Daoy (cell line): ENCODE measurements at regions not wholly inside any gene's neighbourhood (a gene's known extent, or its start where the extent isn't known, plus 50 kb on each side); places are given as distances from the start of the nearest gene placed in this dataset.
A peak's percentile ranks its signal among the peaks of the same experiment; 100 is the strongest.

ENCODE experiments used
- DNase-seq: peaks from one replicate; pipeline ENCODE4 v3.0.0-alpha.2; 2015; ENCODE audit warnings: low read depth

DNA sequence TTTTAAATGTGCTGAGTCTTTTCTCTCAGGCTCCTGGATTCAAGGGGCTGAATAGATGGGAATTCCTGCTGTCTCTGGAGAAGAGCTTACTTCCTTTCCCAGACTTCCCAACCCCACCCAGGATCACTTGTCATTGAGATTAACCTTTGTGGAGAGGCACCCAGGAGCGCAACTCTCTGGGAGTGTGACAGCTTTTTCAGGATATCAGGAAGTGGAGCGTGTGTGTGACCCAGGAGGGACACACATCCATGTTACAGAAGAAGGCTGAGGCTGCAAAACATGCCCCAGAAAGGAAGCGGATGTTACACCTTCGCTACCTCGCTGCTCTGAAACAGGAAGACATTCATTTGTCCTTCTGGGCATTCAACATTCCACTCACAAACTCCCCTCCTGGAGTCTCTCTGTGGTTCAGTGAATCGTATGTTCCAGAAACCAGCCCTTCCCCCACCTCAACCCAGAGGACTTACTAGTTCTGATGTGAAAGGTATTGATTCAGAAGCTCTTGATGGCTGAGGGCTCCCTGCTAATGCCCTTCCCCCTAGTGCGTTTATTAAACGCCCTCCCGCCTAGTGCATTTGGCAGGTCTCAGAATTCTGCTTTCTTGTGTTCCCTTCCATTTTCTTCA, 523.9 kb downstream of the TNS1 start:
- no peak for DNase-seq

GRCh38 chr2:217477583-217477982, 525.2 kb downstream of the TNS1 start:
- no peak for DNase-seq

- DNase-seq = no peak
These were observed 527.0 kb downstream of the TNS1 start for GRCh38 chr2:217475791-217476190.

DNA sequence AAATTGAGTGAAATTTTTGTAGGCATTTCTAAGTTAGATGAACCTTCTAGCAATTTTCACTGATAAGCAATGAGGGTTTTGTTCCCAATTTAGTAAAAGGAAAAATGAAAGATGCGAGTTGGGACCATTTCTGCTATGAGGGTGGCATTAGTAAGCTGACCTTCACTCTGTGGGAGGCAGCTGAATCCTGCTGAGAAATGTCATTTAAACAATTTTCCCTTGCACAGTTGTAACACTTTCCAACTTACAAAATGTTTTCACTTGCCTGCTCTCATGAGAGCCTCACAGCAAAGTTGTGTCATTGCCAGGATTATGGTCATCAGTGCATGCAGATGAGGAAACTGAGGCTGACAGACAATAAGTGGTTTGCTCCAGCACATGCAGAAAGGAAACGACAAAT, 527.7 kb downstream of the TNS1 start:
- DNase-seq = no peak

- DNase-seq = peak; percentile 23
These were observed 531.5 kb downstream of the TNS1 start for GRCh38 chr2:217471319-217471718.

DNA sequence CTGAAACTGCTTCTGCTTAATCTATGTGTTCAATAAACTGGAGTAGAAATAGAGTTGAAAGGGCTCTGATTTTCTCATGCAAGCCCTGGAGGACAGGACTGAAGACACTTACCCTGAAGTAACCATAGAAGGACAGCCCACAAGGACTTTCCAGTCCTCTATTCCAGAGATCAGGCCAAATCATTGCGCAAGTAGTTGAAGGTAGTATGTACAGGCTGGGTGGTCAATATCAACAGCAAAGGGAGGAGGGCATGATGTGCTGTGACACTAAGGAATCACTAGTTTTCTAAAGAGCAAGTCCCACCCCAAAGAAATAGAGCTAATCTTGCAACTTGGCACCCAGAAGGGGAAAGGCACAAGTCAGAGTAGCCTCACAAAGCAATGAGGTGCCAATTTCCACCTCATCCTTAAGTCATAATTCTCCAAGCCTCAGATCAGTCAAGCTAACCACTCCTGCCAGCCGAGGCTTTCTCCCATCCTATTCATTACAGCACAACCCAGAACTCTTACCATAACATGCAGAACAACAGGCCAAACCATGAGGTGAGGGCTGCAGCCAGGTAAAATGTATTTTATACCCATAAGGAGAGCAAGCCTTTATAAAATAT, 533.5 kb downstream of the TNS1 start:
- no peak for DNase-seq

DNA sequence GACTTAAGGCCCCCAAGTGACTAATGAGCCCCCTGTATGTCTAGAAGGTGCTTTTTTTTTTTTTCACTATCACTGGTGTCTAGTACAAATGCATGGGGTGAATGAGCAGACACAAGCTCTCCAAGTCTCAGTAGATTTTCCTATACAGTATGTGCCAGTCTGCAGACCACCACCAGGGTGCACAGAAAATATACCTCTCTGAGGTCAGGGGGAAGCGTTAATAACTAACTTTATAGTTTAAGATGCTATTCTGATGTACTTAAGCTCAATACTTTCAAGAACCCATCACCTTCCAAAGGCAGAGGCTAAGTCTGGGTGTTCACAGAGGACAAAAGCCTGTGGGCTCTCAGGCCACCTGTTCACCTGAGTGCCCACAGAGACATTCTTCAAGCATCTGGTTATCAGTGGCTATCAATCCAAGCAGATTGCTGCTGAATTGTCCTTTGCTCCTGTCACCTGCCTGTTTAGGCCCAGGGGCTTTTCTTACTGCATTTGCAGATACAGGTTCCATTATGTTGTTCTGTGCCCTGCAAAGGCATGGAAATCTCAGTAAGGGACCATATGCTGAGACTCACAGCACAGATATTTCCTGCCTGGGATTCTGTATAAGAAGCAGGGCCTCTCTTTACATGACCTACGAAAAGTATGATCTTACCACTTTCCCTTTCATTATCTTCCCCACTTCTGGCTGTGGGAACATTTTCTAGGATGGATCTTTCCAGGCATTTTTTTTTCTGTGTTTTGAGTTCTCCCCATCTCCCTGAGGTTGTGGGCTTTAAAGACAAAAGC, 534.6 kb downstream of the TNS1 start:
- DNase-seq = no peak

DNA sequence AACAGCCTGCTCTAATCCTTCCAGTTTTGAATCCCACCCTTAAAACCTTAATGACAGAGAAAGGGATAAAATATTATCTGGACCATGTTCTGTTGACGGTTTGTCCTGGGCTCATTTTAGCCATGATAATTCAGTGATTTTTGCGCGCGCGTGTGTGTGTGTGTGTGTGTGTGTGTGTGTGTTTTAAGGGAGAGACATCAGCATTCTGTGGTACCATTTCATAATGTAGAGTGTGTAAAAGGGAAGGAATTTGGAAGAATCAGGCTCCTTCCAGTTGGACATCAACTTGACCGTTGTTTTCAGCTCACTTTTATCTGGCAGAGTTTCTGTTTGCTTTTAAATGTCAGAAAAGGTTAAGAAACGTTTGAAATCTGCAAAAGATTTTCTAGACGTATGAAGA, 535.5 kb downstream of the TNS1 start:
- no peak for DNase-seq

DNA sequence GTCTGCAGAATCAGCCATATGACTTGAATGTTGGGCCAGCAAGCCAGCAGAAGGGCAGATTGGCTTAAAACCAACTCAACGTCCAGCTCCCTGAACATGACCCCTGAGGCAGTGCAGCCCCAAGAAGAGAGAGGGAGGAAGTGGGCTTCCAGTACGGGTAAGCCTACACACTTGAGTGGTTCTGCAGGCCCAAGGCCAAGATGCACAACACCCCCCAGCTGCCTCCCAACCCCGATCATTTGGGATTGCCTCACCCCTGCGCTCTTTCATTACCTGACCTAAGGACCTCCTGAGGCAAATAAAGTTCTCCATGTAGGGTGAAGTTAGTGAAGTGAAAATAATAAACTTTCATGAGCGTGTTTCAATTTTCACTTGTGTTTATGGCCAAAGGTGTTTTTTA, 536.0 kb downstream of the TNS1 start:
- no peak for DNase-seq

DNA sequence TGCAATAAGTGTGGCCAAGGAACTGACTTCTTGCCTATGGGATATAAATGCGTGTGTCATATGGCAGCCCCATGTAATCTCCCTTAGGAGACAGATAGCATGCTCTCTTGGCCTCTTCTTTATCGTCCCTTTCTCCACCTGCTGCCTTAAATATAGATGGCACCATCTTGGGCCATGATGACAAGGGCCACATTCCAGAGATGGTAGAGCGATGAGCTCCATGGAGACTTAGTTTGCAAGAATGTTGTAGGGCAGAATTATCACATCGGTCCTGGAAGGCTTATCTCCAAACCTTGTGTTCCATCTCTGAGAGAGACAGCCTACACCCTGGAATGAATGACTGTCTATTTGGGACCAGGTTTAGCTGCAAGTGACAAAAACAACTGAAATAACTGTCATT, 536.7 kb downstream of the TNS1 start:
- no peak for DNase-seq

- DNase-seq = peak; percentile 23
These were observed 537.7 kb downstream of the TNS1 start for GRCh38 chr2:217465100-217465499.

GRCh38 chr2:217463402-217464075, 539.3 kb downstream of the TNS1 start:
- DNase-seq = no peak

GRCh38 chr2:217462121-217462520, 540.7 kb downstream of the TNS1 start:
- DNase-seq = no peak

GRCh38 chr2:217461674-217462073, 541.1 kb downstream of the TNS1 start:
- no peak for DNase-seq

GRCh38 chr2:217459680-217460405, 543.0 kb downstream of the TNS1 start:
- DNase-seq = no peak

- no peak for DNase-seq
These were observed 543.8 kb downstream of the TNS1 start for GRCh38 chr2:217459016-217459415.

- DNase-seq = no peak
These were observed 546.8 kb downstream of the TNS1 start for GRCh38 chr2:217456016-217456415.

GRCh38 chr2:217452928-217453327, 549.9 kb downstream of the TNS1 start:
- DNase-seq = no peak

DNA sequence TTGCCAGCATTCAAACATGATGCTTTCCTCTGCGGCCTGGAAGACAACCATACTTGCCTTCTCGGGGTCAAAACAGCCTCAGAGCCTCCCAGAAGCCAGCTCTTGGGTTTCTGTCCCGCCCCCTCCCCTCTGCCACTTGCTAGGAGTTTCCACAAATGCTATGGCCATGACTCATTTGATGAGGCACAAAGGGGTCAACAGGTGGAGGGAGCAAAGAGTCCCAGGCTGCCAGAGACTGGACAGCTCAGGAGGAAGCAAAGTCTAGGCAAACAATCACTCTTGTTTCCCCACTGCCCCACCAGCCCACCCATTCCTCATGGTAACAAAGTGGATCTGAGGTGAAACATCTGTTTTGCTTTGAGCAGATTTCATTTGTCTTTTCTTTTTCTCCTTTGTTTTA, 551.1 kb downstream of the TNS1 start:
- DNase-seq = peak; percentile 50

- DNase-seq = no peak
These were observed 553.4 kb downstream of the TNS1 start for GRCh38 chr2:217449444-217449843.

DNA sequence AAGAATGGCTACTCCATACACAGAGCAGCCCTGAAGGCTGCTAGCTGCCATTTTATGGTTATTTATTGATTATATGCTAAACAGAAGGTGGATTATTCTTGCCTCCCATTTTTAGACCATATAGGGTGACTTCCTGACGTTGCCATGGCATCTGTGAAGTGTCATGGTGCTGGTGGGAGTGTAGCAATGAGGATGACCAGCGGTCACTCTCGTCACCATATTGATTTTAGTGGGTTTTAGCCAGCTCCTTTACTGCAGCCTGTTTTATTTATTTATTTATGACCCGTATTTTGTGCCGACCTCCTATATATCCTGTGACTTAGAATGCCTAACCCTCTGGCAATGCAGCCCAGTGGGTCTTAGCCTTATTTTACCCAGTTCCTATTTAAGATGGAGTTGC, 553.9 kb downstream of the TNS1 start:
- no peak for DNase-seq

DNA sequence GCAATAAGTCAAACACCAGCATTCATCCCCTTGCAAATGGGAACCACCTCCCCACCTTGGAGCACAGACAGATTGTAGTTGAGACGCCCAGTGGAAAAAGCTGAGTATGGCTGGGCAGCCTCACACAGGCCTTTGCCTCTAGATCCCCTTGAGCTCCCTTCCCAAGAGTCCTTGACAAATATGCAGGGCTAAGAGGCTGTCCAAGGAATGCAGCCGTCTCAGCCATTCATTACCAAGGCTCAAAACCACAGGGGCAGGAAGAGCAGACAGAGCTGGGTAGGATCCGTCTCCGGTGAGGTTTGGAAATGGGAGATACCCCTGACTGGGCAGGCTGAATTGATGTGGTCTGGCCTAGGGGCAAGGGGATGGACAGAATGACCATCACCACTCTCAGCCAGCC, 557.1 kb downstream of the TNS1 start:
- no peak for DNase-seq
